ENCODE measurements at regions not wholly inside any gene's neighbourhood (a gene's known extent, or its start where the extent isn't known, plus 50 kb on each side); places are given as distances from the start of the nearest gene placed in this dataset.

DNA sequence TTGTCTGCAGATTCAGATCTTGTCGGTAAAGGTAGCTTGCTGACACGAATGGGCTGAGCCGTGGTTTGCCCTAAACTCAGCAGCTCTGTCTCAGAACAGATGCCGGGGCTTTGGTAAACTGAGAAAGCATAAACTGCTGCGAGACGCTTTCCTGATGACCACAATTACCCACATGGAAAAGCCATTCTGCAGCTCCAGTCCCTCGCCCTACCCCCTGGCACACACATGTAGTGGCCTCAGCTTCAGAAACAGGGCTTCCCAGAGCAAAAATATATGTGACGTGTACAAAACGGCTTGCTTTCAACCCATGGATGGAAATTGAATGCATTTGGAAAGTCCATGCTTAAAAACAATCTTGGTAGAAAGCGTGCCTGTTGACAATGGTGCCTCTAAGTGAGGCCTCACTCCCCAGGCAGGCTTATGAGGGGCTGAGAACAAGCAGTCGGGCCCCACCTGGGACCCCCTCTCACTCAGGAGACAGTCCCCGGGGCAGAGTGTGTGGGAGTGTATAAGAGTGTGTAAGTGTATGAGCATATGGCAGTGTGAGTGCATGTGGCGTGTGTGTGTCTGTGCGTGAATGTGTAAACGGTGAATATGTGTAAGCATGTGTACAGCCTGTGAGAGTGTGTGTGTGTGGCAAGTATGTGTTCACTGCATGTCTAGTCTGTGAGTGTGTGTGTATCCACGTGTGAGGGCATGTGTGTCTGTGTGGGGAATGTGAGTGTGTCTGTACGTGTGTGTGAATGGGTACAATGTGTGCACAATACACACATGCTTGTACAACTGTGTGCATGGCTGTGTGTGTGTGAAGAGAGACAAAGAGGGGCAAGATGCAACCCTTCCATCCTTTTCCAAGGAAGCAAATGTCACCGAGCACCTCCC lies 88.2 kb upstream of the SMIM23 start (continued):
- TF ChIP-seq RBBP5 (IDR thresholded peaks at IDR 0.05; ENCODE audit: borderline replicate concordance, low read depth, low read length) (no peak), TAF1 (IDR thresholded peaks at IDR 0.05; ENCODE audit: low read depth, low read length) (no peak), KDM1A (IDR thresholded peaks at IDR 0.05; ENCODE audit: borderline replicate concordance, low read length) (no peak), POLR2A (IDR thresholded peaks at IDR 0.05; ENCODE audit: control extremely low read depth in 1 of 2, low read depth in 2 of 2, low read length in 2 of 2) (no peak), TAF7 (optimal IDR thresholded peaks at IDR 0.05; ENCODE audit: borderline replicate concordance, low read depth, low read length) (no peak), RAD21 (IDR thresholded peaks at IDR 0.05 in 1 of 2, conservative IDR thresholded peaks at IDR 0.05 in 1 of 2; ENCODE audit: low read depth in 2 of 2, low read length in 2 of 2) (no peak)
- TF ChIP-seq, protein P1, sequence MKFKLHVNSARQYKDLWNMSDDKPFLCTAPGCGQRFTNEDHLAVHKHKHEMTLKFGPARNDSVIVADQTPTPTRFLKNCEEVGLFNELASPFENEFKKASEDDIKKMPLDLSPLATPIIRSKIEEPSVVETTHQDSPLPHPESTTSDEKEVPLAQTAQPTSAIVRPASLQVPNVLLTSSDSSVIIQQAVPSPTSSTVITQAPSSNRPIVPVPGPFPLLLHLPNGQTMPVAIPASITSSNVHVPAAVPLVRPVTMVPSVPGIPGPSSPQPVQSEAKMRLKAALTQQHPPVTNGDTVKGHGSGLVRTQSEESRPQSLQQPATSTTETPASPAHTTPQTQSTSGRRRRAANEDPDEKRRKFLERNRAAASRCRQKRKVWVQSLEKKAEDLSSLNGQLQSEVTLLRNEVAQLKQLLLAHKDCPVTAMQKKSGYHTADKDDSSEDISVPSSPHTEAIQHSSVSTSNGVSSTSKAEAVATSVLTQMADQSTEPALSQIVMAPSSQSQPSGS (IDR thresholded peaks at IDR 0.05; ENCODE audit: low read length): no peak

Measured in H1 (cell line).